C4-2B (cell line): ENCODE measurements at regions not wholly inside any gene's neighbourhood (a gene's known extent, or its start where the extent isn't known, plus 50 kb on each side); places are given as distances from the start of the nearest gene placed in this dataset.
"Not testable (repeated sequence)": the region's sequence is repeated elsewhere in the genome, so short reads cannot be mapped to it uniquely, and the experiment has no call there.

Experiments used
- H3K27ac ChIP-seq: fragments of 450-650 bp; 2 replicates; pipeline ENCODE4 v1.5.1; 2017
- ZFX ChIP-seq: fragments of 450-650 bp; IDR thresholded peaks from 2 replicates; pipeline ENCODE4 v1.6.1; 2017
- TF ChIP-seq, protein P1 (sequence below): fragments of 450-650 bp; conservative IDR thresholded peaks from 2 replicates; pipeline ENCODE4 v1.5.1; 2017; ENCODE audit warnings: mild to moderate bottlenecking

DNA sequence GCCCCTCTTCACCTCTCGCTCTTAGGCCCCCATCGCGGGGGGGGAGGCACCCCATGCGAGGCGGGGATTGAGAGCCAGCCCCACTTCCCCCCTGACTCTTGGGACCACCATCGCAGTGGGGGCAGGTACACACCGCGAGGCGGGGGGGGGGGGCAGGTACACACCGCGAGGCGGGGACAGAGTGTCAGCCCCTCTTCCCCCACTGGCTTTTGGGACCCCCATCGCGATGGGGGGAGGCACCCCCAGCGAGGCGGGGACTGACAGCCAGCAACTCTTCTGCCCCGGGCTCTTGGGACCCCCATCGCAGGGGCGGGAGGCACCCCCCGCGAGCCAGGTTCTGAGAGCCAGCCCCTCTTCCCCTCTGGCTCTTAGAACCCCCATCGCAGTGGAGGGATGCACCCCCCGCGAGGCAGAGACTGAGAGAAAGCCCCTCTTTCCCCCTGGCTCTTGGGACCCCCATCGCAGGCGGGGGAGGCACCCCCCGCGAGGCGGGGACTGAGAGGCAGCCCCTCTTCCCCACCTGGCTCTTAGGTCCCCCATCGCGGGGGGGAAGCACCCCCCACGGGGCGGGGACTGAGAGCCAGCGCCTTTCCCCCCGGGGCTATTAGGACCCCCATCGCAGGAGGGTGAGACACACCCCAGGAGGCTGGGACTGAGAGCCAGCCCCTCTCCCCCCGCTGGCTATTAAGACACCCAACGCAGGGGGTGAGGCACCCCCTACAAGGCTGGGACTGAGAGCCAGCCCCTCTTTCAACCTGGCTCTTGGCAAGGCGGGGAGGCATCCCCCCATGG, 196.5 kb upstream of the PZP start:
- no peak overlapping the region for H3K27ac ChIP-seq
- TF ChIP-seq ZFX = no peak
- TF ChIP-seq, protein P1, sequence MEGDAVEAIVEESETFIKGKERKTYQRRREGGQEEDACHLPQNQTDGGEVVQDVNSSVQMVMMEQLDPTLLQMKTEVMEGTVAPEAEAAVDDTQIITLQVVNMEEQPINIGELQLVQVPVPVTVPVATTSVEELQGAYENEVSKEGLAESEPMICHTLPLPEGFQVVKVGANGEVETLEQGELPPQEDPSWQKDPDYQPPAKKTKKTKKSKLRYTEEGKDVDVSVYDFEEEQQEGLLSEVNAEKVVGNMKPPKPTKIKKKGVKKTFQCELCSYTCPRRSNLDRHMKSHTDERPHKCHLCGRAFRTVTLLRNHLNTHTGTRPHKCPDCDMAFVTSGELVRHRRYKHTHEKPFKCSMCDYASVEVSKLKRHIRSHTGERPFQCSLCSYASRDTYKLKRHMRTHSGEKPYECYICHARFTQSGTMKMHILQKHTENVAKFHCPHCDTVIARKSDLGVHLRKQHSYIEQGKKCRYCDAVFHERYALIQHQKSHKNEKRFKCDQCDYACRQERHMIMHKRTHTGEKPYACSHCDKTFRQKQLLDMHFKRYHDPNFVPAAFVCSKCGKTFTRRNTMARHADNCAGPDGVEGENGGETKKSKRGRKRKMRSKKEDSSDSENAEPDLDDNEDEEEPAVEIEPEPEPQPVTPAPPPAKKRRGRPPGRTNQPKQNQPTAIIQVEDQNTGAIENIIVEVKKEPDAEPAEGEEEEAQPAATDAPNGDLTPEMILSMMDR = no peak

- no peak for TF ChIP-seq ZFX
- TF ChIP-seq, protein P1 = no peak
These were observed 195.8 kb upstream of the PZP start for GRCh38 chr12:9404031-9404430.

GRCh38 chr12:9402432-9403040, 194.3 kb upstream of the PZP start:
- not testable (repeated sequence) for H3K27ac ChIP-seq

More at GRCh38 chr12:9404031-9404430, 195.8 kb upstream of the PZP start:
- no peak overlapping the region for H3K27ac ChIP-seq

GRCh38 chr12:9396367-9396766, 188.2 kb upstream of the PZP start:
- not testable (repeated sequence) for H3K27ac ChIP-seq

- H3K27ac ChIP-seq = not testable (repeated sequence)
These were observed 187.0 kb upstream of the PZP start for GRCh38 chr12:9395220-9395619.

GRCh38 chr12:9392842-9393241, 184.6 kb upstream of the PZP start:
- no peak overlapping the region for H3K27ac ChIP-seq
- TF ChIP-seq ZFX = no peak

- TF ChIP-seq, protein P1 = no peak
- no peak for TF ChIP-seq ZFX
These were observed 183.6 kb upstream of the PZP start for GRCh38 chr12:9391815-9392214.

GRCh38 chr12:9390761-9391160, 182.6 kb upstream of the PZP start:
- TF ChIP-seq, protein P1 = no peak
- no peak for TF ChIP-seq ZFX
- H3K27ac ChIP-seq = no peak overlapping the region

More at GRCh38 chr12:9391815-9392214, 183.6 kb upstream of the PZP start:
- no peak overlapping the region for H3K27ac ChIP-seq

- TF ChIP-seq ZFX = no peak
- TF ChIP-seq, protein P1 = no peak
- H3K27ac ChIP-seq = no peak overlapping the region
These were observed 181.6 kb upstream of the PZP start for GRCh38 chr12:9389796-9390195.
